ENCODE measurements at regions not wholly inside any gene's neighbourhood (a gene's known extent, or its start where the extent isn't known, plus 50 kb on each side); places are given as distances from the start of the nearest gene placed in this dataset.

- H2AK5ac ChIP-seq (ENCODE audit: low read depth, low read length), result no peak overlapping the region
- H4K20me1 ChIP-seq (ENCODE audit: insufficient read depth, low read length), result no peaks in the 10 kb centered on the region
- BruUV-seq (replicated peaks), result no TSS peak
- no peak overlapping the region for H3K56ac ChIP-seq (ENCODE audit: extremely low read depth, insufficient read depth, low read length)
- no peak overlapping the region for H3K9ac ChIP-seq (ENCODE audit: low read depth, low read length)
- TF ChIP-seq RAD21 (IDR thresholded peaks at IDR 0.05; ENCODE audit: low read length) (no peak), CEBPB (IDR thresholded peaks at IDR 0.05; ENCODE audit: low read depth, low read length) (no peak), USF2 (IDR thresholded peaks at IDR 0.05; ENCODE audit: low read depth, low read length) (no peak), MAFK (IDR thresholded peaks at IDR 0.05; ENCODE audit: low read depth, low read length) (no peak), POLR2A (IDR thresholded peaks at IDR 0.05; ENCODE audit: low read depth, low read length) (no peak)
- TF ChIP-seq, protein P1, sequence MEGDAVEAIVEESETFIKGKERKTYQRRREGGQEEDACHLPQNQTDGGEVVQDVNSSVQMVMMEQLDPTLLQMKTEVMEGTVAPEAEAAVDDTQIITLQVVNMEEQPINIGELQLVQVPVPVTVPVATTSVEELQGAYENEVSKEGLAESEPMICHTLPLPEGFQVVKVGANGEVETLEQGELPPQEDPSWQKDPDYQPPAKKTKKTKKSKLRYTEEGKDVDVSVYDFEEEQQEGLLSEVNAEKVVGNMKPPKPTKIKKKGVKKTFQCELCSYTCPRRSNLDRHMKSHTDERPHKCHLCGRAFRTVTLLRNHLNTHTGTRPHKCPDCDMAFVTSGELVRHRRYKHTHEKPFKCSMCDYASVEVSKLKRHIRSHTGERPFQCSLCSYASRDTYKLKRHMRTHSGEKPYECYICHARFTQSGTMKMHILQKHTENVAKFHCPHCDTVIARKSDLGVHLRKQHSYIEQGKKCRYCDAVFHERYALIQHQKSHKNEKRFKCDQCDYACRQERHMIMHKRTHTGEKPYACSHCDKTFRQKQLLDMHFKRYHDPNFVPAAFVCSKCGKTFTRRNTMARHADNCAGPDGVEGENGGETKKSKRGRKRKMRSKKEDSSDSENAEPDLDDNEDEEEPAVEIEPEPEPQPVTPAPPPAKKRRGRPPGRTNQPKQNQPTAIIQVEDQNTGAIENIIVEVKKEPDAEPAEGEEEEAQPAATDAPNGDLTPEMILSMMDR (conservative IDR thresholded peaks at IDR 0.05; ENCODE audit: low read depth, low read length), result no peak
- no peaks in the 10 kb centered on the region for H3K27me3 ChIP-seq (ENCODE audit: control insufficient read depth, insufficient read depth, low read length)
- intact Hi-C loops (cut with micrococcal nuclease), result no loop called here
- no peak overlapping the region for H2BK5ac ChIP-seq (ENCODE audit: low read depth, low read length, poor library complexity, severe bottlenecking)
- no peak overlapping the region for H3K4me3 ChIP-seq (ENCODE audit: insufficient read depth, low read depth, low read length)
- no peak overlapping the region for H3K23ac ChIP-seq (ENCODE audit: low read depth, low read length)
- dilution Hi-C loops (cut with HindIII; ENCODE audit: low sequenced_read_pairs, unreplicated experiment), result no loop called here
- no peak overlapping the region for H4K5ac ChIP-seq (ENCODE audit: low read depth, low read length)
- no peak for DNase-seq
- H3K9me3 ChIP-seq (ENCODE audit: control insufficient read depth, insufficient read depth, low read length), result no peaks in the 10 kb centered on the region
- no peak overlapping the region for H2BK120ac ChIP-seq (ENCODE audit: low read depth, low read length)
- in situ Hi-C loops (cut with MboI; ENCODE audit: low sequenced_read_pairs), result no loop called here
- no peak overlapping the region for H3K4me2 ChIP-seq (ENCODE audit: low read depth, low read length)
- POLR2A ChIA-PET (ENCODE audit: unreplicated experiment), result no interaction called here
- H4K91ac ChIP-seq (ENCODE audit: insufficient read depth, low read depth, low read length), result no peak overlapping the region
- no peak overlapping the region for H2BK15ac ChIP-seq (ENCODE audit: low read depth, low read length)
- no peak overlapping the region for H3K14ac ChIP-seq (replicated peaks; ENCODE audit: low read depth, low read length)
- H4K8ac ChIP-seq (ENCODE audit: low read depth in 2 of 2, low read length in 2 of 2), result no peak overlapping the region
- H2AK9ac ChIP-seq (replicated peaks; ENCODE audit: low read depth, low read length, poor library complexity), result no peak overlapping the region
- no peak overlapping the region for H3K4ac ChIP-seq (ENCODE audit: low read depth, low read length)
- no peak overlapping the region for H3K18ac ChIP-seq (ENCODE audit: low read depth, low read length)
- no peak overlapping the region for H2BK20ac ChIP-seq (ENCODE audit: low read depth, low read length)
- H2AFZ ChIP-seq (replicated peaks; ENCODE audit: low read length, poor library complexity), result no peak overlapping the region
- CTCF ChIA-PET, result no interaction called here
- H3K36me3 ChIP-seq (ENCODE audit: control insufficient read depth, insufficient read depth, low read length), result no peaks in the 10 kb centered on the region
- no peaks in the 10 kb centered on the region for H3K4me1 ChIP-seq (ENCODE audit: control insufficient read depth, insufficient read depth, low read length)
- H3K9me1 ChIP-seq (ENCODE audit: insufficient read depth, low read length), result no peaks in the 10 kb centered on the region
- ATAC-seq (ENCODE audit: low read depth), result no peak
- H3K79me1 ChIP-seq (ENCODE audit: low read depth in 1 of 2, low read length in 2 of 2), result no peaks in the 10 kb centered on the region
- H3K27ac ChIP-seq (ENCODE audit: insufficient read depth, low read length), result no peak overlapping the region
- no CpG with 5 or more reads among the region's 3 CpGs for WGBS, 2 experiments (ENCODE audit: extremely low coverage in 2 of 2, insufficient read length in 1 of 2)
Measured at GRCh38 chr7:26520483-26520882, 228.8 kb downstream of the SNX10 start.
